ENCODE measurements at regions not wholly inside any gene's neighbourhood (a gene's known extent, or its start where the extent isn't known, plus 50 kb on each side); places are given as distances from the start of the nearest gene placed in this dataset.

- ATAC-seq (ENCODE audit: low read depth): no peak
- H3K27me3 ChIP-seq (ENCODE audit: insufficient read depth, poor library complexity, severe bottlenecking): no peaks in the 10 kb centered on the region
- H3K36me3 ChIP-seq (ENCODE audit: low read depth): no peaks in the 10 kb centered on the region
- TF ChIP-seq CTCF (IDR thresholded peaks at IDR 0.05; ENCODE audit: poor library complexity, severe bottlenecking): no peak
- DNase-seq (ENCODE audit: low spot score): no peak
- H3K27ac ChIP-seq (ENCODE audit: poor library complexity, severe bottlenecking): no peak overlapping the region
- H3K4me3 ChIP-seq (ENCODE audit: severe bottlenecking): no peak overlapping the region
- H3K9me3 ChIP-seq (ENCODE audit: severe bottlenecking): no peaks in the 10 kb centered on the region
- no peaks in the 10 kb centered on the region for H3K4me1 ChIP-seq (ENCODE audit: insufficient read depth, poor library complexity, severe bottlenecking)
Measured at GRCh38 chr5:10854506-10855277, 93.7 kb upstream of the DAP start.

GRCh38 chr5:10853154-10853553 is 92.1 kb upstream of the DAP start:
- no peaks in the 10 kb centered on the region for H3K36me3 ChIP-seq (ENCODE audit: low read depth)
- no peak for TF ChIP-seq CTCF (IDR thresholded peaks at IDR 0.05; ENCODE audit: poor library complexity, severe bottlenecking)
- ATAC-seq (ENCODE audit: low read depth) (no peak), DNase-seq (ENCODE audit: low spot score) (no peak)
- no peaks in the 10 kb centered on the region for H3K4me1 ChIP-seq (ENCODE audit: insufficient read depth, poor library complexity, severe bottlenecking)
- no peaks in the 10 kb centered on the region for H3K27me3 ChIP-seq (ENCODE audit: insufficient read depth, poor library complexity, severe bottlenecking)
- no peak overlapping the region for H3K27ac ChIP-seq (ENCODE audit: poor library complexity, severe bottlenecking)
- no peak overlapping the region for H3K4me3 ChIP-seq (ENCODE audit: severe bottlenecking)
- no peaks in the 10 kb centered on the region for H3K9me3 ChIP-seq (ENCODE audit: severe bottlenecking)

GRCh38 chr5:10849278-10849677 is 88.2 kb upstream of the DAP start:
- ATAC-seq (ENCODE audit: low read depth) (no peak), DNase-seq (ENCODE audit: low spot score) (no peak)
- no peaks in the 10 kb centered on the region for H3K9me3 ChIP-seq (ENCODE audit: severe bottlenecking)
- H3K4me3 ChIP-seq (ENCODE audit: severe bottlenecking): no peak overlapping the region
- TF ChIP-seq CTCF (IDR thresholded peaks at IDR 0.05; ENCODE audit: poor library complexity, severe bottlenecking): no peak
- no peaks in the 10 kb centered on the region for H3K36me3 ChIP-seq (ENCODE audit: low read depth)
- H3K27me3 ChIP-seq (ENCODE audit: insufficient read depth, poor library complexity, severe bottlenecking): peaks cover 14% of the 10 kb centered on the region
- H3K27ac ChIP-seq (ENCODE audit: poor library complexity, severe bottlenecking): no peak overlapping the region
- H3K4me1 ChIP-seq (ENCODE audit: insufficient read depth, poor library complexity, severe bottlenecking): no peaks in the 10 kb centered on the region

- ATAC-seq (ENCODE audit: low read depth) (no peak), DNase-seq (ENCODE audit: low spot score) (no peak)
- Histone ChIP-seq H3K27ac (ENCODE audit: poor library complexity, severe bottlenecking) (no peak overlapping the region), H3K4me1 (ENCODE audit: insufficient read depth, poor library complexity, severe bottlenecking) (no peaks in the 10 kb centered on the region), H3K4me3 (ENCODE audit: severe bottlenecking) (no peak overlapping the region), H3K9me3 (ENCODE audit: severe bottlenecking) (no peaks in the 10 kb centered on the region), H3K27me3 (ENCODE audit: insufficient read depth, poor library complexity, severe bottlenecking) (peaks cover 14% of the 10 kb centered on the region), H3K36me3 (ENCODE audit: low read depth) (no peaks in the 10 kb centered on the region)
- TF ChIP-seq CTCF (IDR thresholded peaks at IDR 0.05; ENCODE audit: poor library complexity, severe bottlenecking): no peak
Measured at GRCh38 chr5:10844016-10844415, 83.0 kb upstream of the DAP start.

- no peaks in the 10 kb centered on the region for H3K36me3 ChIP-seq (ENCODE audit: low read depth)
- no peak overlapping the region for H3K27ac ChIP-seq (ENCODE audit: poor library complexity, severe bottlenecking)
- no peak for DNase-seq (ENCODE audit: low spot score)
- peaks cover 14% of the 10 kb centered on the region for H3K27me3 ChIP-seq (ENCODE audit: insufficient read depth, poor library complexity, severe bottlenecking)
- ATAC-seq (ENCODE audit: low read depth): no peak
- H3K9me3 ChIP-seq (ENCODE audit: severe bottlenecking): no peaks in the 10 kb centered on the region
- H3K4me3 ChIP-seq (ENCODE audit: severe bottlenecking): no peak overlapping the region
- no peaks in the 10 kb centered on the region for H3K4me1 ChIP-seq (ENCODE audit: insufficient read depth, poor library complexity, severe bottlenecking)
- TF ChIP-seq CTCF (IDR thresholded peaks at IDR 0.05; ENCODE audit: poor library complexity, severe bottlenecking): no peak
Measured at GRCh38 chr5:10842823-10843222, 81.8 kb upstream of the DAP start.
